ENCODE measurements at regions not wholly inside any gene's neighbourhood (a gene's known extent, or its start where the extent isn't known, plus 50 kb on each side); places are given as distances from the start of the nearest gene placed in this dataset.

- 22 to 37% (median 29%) methylated on average over 1 of the region's 1 CpG for WGBS, 4 donors
- DNase-seq: no peak
- no peak overlapping the region for H3K27ac ChIP-seq
- H3K4me1 ChIP-seq (replicated peaks in 1 of 2): no peaks in the 10 kb centered on the region
- no peak overlapping the region for H3K4me3 ChIP-seq
- H3K27me3 ChIP-seq: no peaks in the 10 kb centered on the region
- no peaks in the 10 kb centered on the region for H3K9me3 ChIP-seq (replicated peaks in 1 of 3)
- intact Hi-C loops (cut with DNase I): no loop called here
- TF ChIP-seq, protein P1, sequence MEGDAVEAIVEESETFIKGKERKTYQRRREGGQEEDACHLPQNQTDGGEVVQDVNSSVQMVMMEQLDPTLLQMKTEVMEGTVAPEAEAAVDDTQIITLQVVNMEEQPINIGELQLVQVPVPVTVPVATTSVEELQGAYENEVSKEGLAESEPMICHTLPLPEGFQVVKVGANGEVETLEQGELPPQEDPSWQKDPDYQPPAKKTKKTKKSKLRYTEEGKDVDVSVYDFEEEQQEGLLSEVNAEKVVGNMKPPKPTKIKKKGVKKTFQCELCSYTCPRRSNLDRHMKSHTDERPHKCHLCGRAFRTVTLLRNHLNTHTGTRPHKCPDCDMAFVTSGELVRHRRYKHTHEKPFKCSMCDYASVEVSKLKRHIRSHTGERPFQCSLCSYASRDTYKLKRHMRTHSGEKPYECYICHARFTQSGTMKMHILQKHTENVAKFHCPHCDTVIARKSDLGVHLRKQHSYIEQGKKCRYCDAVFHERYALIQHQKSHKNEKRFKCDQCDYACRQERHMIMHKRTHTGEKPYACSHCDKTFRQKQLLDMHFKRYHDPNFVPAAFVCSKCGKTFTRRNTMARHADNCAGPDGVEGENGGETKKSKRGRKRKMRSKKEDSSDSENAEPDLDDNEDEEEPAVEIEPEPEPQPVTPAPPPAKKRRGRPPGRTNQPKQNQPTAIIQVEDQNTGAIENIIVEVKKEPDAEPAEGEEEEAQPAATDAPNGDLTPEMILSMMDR (IDR thresholded peaks at IDR 0.05): no peak
- no peak for TF ChIP-seq POLR2A (IDR thresholded peaks at IDR 0.05)
- no peaks in the 10 kb centered on the region for H3K36me3 ChIP-seq (replicated peaks in 1 of 2)
Observed at GRCh38 chr5:63894690-63895089, 67.6 kb downstream of the HTR1A start.

- TF ChIP-seq, protein P1 (IDR thresholded peaks at IDR 0.05): no peak
- TF ChIP-seq POLR2A (IDR thresholded peaks at IDR 0.05): no peak
- intact Hi-C loops (cut with DNase I): no loop called here
- no peaks in the 10 kb centered on the region for H3K9me3 ChIP-seq (replicated peaks in 1 of 3)
- no peak for DNase-seq
- H3K4me1 ChIP-seq (replicated peaks in 1 of 2): no peaks in the 10 kb centered on the region
- 38 to 57% (median 51%) methylated on average over 1 of the region's 1 CpG for WGBS, 4 donors
- H3K36me3 ChIP-seq (replicated peaks in 1 of 2): no peaks in the 10 kb centered on the region
- no peak overlapping the region for H3K27ac ChIP-seq
- no peaks in the 10 kb centered on the region for H3K27me3 ChIP-seq
- no peak overlapping the region for H3K4me3 ChIP-seq
Observed at GRCh38 chr5:63878788-63879187, 83.5 kb downstream of the HTR1A start.

DNA sequence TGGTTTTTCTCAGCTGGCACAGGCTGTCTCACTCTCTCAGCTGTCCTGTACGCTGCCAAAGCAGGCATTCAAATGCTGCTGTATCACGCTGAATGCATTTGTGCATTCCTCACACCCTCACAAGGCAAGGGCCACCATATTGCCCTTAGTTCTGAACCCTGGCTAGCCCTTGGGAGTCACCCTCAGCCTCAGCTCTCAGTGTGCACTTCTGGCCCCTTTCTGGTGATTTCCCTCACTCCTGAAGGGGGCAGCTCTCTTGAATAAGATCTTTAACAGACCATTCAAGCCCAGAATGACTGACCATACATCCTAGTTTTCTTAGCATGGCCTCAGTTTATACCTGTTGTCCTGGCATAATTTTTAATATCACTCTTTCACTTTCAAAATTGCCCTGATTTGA is 84.3 kb downstream of the HTR1A start:
- 60 to 93% (median 67%) methylated on average over 2 of the region's 2 CpGs for WGBS, 4 donors

DNA sequence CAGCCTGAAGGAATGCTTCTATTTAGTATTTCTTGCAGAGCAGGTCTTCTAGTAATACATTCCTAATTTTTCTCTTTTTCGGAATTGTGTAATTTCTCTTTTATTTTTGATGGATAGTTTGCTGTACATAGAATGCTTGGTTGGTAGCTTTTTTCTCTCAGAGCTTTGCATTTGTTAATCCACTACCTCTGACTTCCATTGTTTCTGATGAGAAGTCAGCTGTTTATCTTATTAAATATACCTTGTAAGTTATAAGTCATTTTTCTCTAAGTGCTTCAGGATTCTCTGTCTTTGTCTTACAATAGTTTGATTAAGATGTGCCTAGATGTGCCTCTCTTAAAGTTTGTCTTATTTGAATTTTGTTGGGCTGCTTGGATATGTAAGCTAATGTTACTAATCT is 101.9 kb downstream of the HTR1A start:
- no peaks in the 10 kb centered on the region for H3K27me3 ChIP-seq
- H3K27ac ChIP-seq: no peak overlapping the region
- no peaks in the 10 kb centered on the region for H3K36me3 ChIP-seq (replicated peaks in 1 of 2)
- 83 to 98% (median 92%) methylated on average over 1 of the region's 1 CpG for WGBS, 4 donors
- DNase-seq: no peak
- no peak for TF ChIP-seq POLR2A (IDR thresholded peaks at IDR 0.05)
- TF ChIP-seq, protein P1 (IDR thresholded peaks at IDR 0.05): no peak
- intact Hi-C loops (cut with DNase I): no loop called here
- H3K4me1 ChIP-seq (replicated peaks in 1 of 2): no peaks in the 10 kb centered on the region
- H3K9me3 ChIP-seq (replicated peaks in 1 of 3): peaks cover 5 to 21% (median 5%) of the 10 kb centered on the region in 3 donors
- no peak overlapping the region for H3K4me3 ChIP-seq

More for the DNA sequence above, 84.3 kb downstream of the HTR1A start:
- intact Hi-C loops (cut with DNase I): no loop called here
- TF ChIP-seq, protein P1 (IDR thresholded peaks at IDR 0.05): no peak
- TF ChIP-seq POLR2A (IDR thresholded peaks at IDR 0.05): no peak
- no peak overlapping the region for H3K27ac ChIP-seq
- DNase-seq: no peak
- H3K9me3 ChIP-seq (replicated peaks in 1 of 3): no peaks in the 10 kb centered on the region
- no peaks in the 10 kb centered on the region for H3K4me1 ChIP-seq (replicated peaks in 1 of 2)
- no peaks in the 10 kb centered on the region for H3K27me3 ChIP-seq
- no peaks in the 10 kb centered on the region for H3K36me3 ChIP-seq (replicated peaks in 1 of 2)
- H3K4me3 ChIP-seq: no peak overlapping the region
